Vagina (tissue), 2 donors: ENCODE measurements at regions not wholly inside any gene's neighbourhood (a gene's known extent, or its start where the extent isn't known, plus 50 kb on each side); places are given as distances from the start of the nearest gene placed in this dataset.

Experiments
- CTCF ChIP-seq, 3 experiments: fragments of 450-650 bp in 2 of 3; fragments of 200-600 bp in 1 of 3; sonication (generic) in 1 of 3; IDR thresholded peaks; one replicate each; pipeline ENCODE4 v1.5.1; 2017 to 2019; ENCODE audit warnings: antibody characterized with exemption in 3 of 3, mild to moderate bottlenecking in 2 of 3, moderate library complexity in 2 of 3
- POLR2A ChIP-seq, 2 donors: fragments of 450-650 bp; IDR thresholded peaks; one replicate each; pipeline ENCODE4 v1.6.1; 2017; ENCODE audit warnings: antibody characterized with exemption in 2 of 2, mild to moderate bottlenecking in 2 of 2, moderate library complexity in 2 of 2

- TF ChIP-seq CTCF (IDR thresholded peaks at IDR 0.05), result no peak
- no peak for TF ChIP-seq POLR2A (IDR thresholded peaks at IDR 0.05)
These were observed 163.5 kb upstream of the FAM98A start for GRCh38 chr2:33762636-33763035.
